Amniotic epithelial cell (primary cell): ENCODE measurements at regions not wholly inside any gene's neighbourhood (a gene's known extent, or its start where the extent isn't known, plus 50 kb on each side); places are given as distances from the start of the nearest gene placed in this dataset.
"Not testable (repeated sequence)": the region's sequence is repeated elsewhere in the genome, so short reads cannot be mapped to it uniquely, and the experiment has no call there.

Experiments used
- DNase-seq: peaks from one replicate; pipeline ENCODE4 v3.0.0-alpha.2; 2010; ENCODE audit warnings: low read depth

DNA sequence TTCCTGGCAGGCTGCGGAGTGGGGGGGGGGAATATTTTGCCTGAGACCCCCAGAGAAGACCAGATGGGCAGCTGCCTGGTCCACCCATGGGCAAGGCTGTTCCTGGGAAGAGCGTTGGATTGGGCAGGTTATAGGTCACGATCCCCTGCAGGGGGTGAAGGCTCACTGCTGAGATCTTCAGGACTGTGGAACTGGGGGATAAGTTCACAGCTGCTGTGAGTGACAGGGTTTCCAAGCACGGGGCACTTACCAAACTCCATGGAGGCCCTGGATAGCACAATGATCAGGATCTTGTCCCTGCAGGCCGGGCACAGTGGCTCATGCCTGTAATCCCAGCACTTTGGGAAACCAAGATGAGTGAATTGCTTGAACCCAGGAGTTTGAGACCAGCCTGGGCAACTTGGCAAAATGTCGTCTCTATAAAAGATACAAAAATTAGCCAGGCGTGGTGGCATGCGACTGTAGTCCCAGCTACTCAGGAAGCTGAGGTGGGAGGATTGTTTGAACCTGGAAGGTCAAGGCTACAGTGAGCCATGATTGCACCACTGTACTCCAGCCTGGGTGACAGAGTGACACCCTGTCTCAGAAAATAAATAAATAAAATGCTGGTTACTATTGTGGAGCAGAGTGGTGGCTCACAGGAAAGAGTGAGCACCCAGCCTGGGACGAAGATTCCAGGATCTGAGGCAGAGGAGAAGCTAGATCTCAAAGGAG, 68.0 kb upstream of the HELT start:
- DNase-seq = no peak

DNA sequence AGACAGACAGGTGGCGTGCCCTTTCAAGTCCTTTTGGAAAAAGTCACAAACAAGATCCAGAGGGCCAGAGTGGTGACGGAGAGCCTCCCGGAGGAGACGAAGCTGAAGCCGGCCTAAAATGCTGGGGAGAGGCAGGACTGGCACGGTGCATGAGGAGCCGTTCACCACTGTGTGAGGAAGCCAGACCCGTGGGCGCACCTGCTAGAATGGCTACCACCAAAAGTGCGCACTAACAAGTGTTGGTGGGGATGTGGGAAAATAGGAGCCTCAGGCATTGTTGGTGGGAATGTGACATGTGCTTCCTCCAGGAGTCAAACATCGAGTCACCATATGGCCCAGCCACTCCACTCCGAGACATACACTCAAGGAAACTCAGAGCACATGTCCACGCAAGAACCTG, 67.4 kb upstream of the HELT start:
- no peak for DNase-seq

- no peak for DNase-seq
These were observed 66.6 kb upstream of the HELT start for GRCh38 chr4:184951668-184952160.

- DNase-seq = no peak
These were observed 65.8 kb upstream of the HELT start for GRCh38 chr4:184952522-184952921.

DNA sequence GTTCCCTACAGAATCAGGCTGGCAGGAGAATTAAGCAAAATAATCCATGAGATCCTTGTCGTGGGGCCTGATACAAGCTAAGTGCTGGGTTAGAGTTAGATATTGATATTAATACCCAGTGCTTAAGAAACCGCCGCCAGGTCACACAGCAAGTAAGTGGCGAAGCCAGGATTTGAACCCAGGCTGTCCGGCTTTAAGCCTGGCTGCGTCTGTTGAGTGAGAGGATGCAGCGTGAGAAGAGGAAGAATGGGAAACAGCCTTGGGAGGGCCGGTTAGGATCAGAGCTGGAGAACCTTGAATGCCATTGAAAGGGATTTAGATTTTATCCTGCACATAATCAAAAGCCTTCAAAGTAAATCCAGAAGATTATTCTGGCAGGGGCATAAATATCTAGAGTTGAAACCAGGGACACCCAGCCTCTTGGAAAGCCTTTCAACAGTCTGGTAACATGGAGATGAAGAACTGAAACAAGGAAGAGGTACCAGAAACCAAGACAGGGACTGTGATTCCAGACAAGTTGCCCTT, 64.8 kb upstream of the HELT start:
- no peak for DNase-seq

- no peak for DNase-seq
These were observed 64.3 kb upstream of the HELT start for GRCh38 chr4:184953971-184954370.

DNA sequence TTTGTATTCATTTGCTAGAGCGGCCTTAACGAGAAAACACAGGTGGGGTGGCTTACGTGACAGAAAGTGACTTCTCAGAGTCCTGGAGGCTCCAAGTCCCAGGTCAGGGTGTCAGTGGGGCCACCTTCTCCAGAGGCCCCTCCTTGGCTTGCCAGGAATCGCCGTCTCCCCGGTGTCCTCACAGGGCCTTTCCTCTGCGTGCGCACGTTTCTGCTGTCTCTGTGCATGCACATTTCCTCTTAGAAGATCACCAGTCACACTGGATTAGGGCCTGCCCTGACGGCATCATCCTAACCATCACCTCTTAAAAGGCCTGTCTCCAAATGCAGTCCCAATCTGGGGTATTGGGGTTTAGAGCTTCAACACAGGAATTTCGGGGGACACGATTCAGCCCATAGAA, 63.8 kb upstream of the HELT start:
- DNase-seq = no peak

DNA sequence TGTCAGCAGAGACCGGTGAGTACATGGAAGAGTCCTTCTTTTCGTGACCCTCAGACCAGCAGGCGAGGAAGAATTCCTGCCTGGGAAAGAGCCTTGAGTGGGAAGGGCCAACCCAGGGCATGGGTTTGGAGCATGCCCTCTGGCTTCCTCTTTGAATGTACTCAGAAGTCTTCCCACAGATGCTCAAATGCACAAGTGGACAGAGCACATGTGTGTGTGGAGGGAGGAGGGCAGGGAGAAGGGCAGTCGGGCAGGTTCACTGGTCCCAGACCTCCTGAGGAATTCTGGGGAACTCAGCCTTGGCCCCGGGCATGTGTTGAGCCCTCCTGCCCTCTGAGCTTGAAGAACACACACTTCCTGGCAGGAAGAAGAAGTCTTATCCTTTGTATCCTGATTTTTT, 63.2 kb upstream of the HELT start:
- no peak for DNase-seq

- DNase-seq = no peak
These were observed 62.7 kb upstream of the HELT start for GRCh38 chr4:184955636-184956035.

DNA sequence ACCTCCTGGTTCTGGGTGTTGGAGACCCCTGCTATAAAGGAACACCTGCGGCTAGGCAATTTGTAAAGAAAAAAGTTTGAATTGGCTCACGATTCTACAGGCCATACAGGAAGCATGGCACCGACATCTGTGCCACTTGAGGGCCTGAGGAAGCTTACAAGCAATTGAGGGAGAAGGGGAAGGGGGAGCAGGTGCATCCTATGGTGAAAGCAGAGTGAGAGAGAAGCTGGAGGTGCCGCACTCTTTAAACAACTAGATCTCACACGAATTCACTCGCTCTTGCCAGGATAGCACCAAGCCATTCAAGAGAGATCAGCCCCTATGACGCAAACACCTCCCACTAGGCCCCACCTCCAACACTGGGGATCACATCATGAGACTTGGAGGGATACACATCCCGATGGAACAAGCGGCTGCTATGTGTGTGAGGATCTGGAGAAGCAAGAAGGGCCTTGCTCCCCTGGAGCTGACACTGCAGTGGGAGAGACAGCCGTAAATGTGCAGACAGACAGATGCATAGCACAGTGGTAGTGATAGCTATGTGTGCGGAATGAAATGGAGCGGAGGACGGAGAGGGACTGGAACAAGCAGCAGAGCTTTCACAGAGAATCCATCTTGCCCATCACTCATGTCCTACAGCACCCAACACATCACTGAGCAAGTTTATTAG, 60.7 kb upstream of the HELT start:
- DNase-seq = no peak

DNA sequence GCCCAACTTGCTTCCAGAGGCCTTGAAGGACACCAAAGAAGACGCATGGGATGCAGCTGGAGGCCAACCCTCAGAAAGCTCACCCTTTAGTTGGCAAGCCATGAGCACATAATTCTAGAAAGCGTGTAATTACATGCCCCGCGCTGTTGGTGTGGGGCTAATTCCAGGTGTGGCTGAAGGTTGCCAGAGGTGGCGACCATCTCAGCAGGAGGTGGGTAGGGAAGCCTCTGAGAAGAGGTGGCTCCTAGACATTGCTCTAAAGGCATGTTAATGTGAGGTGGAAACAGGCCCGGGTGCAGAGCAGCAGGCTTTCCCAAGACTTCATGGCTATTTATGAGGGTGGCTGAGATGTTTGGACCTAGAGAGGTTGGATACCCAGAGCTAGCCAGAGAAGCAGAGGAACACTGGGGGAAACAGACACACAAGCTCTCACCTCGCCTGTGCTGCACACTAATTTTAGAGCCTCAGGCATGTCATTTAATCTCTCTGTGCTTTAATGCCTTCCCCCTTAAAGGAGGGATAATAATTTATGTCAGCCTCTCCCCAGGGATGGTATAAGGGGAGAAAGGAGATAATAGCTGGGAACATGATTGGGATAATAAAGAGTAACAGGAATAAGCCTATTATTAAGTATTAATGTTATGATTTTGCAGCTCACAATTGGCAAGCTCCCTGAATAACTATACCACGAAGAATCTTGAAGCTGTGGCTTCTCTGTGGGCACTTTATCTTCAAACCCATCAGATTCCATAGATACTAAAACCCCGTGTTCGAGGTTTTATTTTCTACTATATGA, 60.0 kb upstream of the HELT start:
- no peak for DNase-seq

- no peak for DNase-seq
These were observed 59.4 kb upstream of the HELT start for GRCh38 chr4:184958923-184959210.

DNA sequence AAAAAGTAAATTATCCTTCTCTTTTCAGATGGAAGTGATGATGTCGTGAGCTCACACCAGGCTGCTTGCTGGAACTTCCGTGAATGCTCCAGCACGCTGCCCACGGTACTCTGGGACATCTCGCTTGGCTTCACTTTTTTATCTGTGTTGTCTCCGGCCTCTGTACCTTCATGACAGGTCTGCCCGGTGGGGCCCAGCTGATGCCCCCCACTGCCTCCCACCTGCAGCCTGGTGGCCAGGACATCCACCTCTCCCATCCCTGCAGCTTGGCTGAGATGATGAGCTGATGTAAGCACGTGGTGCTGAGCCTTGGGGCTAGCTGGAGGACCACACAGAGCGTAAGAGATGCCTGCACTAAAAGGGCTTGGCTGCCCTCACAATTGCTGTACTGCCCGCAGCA, 59.0 kb upstream of the HELT start:
- DNase-seq = no peak

GRCh38 chr4:184959786-184960185, 58.5 kb upstream of the HELT start:
- DNase-seq = no peak

- no peak for DNase-seq
These were observed 57.8 kb upstream of the HELT start for GRCh38 chr4:184960505-184960971.

DNA sequence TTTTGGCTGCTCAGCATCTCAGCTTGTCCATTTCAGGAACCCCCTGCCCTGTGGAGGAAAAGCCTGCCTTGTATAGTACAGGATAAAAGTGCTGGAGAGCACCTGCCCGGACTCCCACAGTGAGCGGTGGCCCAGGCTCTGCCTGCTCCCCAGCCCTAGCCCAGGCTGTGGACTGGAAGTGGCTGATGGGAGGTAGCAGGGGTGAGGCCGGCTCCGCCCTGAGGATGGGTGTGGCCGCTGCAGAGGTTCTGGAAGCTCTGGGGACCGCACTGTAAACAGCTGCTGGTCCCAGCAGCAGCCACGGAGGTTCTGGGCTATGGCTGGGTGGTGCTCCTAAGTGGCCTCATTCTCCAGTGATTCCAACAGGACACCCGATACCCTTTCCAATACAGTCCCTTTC, 56.6 kb upstream of the HELT start:
- DNase-seq = no peak

GRCh38 chr4:184962125-184962638, 56.1 kb upstream of the HELT start:
- DNase-seq = no peak

- DNase-seq = not testable (repeated sequence)
These were observed 52.9 kb upstream of the HELT start for GRCh38 chr4:184965230-184966050.

DNA sequence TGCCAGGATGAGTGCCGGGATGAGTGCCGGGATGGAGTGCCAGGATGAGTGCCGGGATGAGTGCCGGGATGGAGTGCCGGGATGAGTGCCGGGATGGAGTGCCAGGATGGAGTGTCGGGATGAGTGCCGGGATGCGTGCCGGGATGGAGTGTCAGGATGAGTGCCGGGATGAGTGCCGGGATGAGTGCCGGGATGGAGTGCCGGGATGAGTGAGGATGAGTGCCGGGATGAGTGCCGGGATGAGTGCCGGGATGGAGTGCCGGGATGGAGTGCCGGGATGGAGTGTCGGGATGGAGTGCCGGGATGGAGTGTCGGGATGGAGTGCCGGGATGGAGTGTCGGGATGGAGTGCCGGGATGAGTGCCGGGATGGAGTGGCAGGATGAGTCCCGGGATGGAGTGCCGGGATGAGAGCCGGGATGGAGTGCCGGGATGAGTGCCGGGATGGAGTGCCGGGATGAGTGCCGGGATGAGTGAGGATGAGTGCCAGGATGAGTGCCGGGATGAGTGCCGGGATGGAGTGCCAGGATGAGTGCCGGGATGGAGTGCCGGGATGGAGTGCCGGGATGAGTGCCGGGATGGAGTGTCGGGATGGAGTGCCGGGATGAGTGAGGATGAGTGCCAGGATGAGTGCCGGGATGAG, 52.1 kb upstream of the HELT start:
- not testable (repeated sequence) for DNase-seq

- DNase-seq = not testable (repeated sequence)
These were observed 50.6 kb upstream of the HELT start for GRCh38 chr4:184967699-184968098.

DNA sequence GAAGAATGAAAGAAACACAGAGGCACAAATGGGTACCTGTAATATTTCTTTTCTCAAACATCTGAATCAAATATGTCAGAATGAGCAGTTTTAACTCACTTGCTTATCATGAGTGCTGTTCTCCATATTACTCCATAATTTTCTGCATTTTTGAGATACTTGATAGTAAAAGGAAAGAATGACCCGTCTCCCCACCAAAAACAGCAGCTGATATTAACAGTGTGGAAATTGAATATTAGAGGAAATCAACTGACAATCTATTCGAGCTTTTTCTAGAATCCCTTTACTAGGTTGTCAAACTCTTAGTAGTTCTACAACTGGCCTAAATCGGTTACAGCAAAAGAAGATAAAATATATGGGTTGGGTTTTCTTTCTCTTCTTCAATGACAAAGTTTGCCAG, 49.9 kb upstream of the HELT start:
- no peak for DNase-seq
